WERI-Rb-1 (cell line): ENCODE measurements at regions not wholly inside any gene's neighbourhood (a gene's known extent, or its start where the extent isn't known, plus 50 kb on each side); places are given as distances from the start of the nearest gene placed in this dataset.

Source experiments
- DNase-seq: peaks from one replicate; pipeline ENCODE4 v3.0.0-alpha.2; 2020
- H3K27ac ChIP-seq: fragments of 250-450 bp; sonication (Bioruptor Pico); 2 replicates; pipeline ENCODE4 v1.5.1; 2020; ENCODE audit warnings: mild to moderate bottlenecking, moderate library complexity
- H3K27me3 ChIP-seq: fragments of 250-450 bp; sonication (Bioruptor Pico); 2 replicates; pipeline ENCODE4 v1.5.1; 2021; ENCODE audit warnings: mild to moderate bottlenecking, low read depth, moderate library complexity; ENCODE audit not compliant: insufficient read depth, severe bottlenecking
- H3K36me3 ChIP-seq: fragments of 250-450 bp; sonication (Bioruptor Pico); 2 replicates; pipeline ENCODE4 v1.5.1; 2020; ENCODE audit warnings: mild to moderate bottlenecking, moderate library complexity
- H3K4me3 ChIP-seq: 2 replicates; pipeline ENCODE4 v1.5.1; 2011; ENCODE audit warnings: low read depth, mild to moderate bottlenecking, control low read depth, low read length
- H3K9me3 ChIP-seq: fragments of 250-450 bp; sonication (Bioruptor Pico); 2 replicates; pipeline ENCODE4 v1.5.1; 2021; ENCODE audit warnings: mild to moderate bottlenecking, moderate library complexity; ENCODE audit not compliant: severe bottlenecking
- TF ChIP-seq, protein P1 (sequence below): IDR thresholded peaks from 2 replicates; pipeline ENCODE4 v1.5.1; 2011; ENCODE audit warnings: low read depth, mild to moderate bottlenecking, control low read depth, inconsistent platforms, low read length

DNA sequence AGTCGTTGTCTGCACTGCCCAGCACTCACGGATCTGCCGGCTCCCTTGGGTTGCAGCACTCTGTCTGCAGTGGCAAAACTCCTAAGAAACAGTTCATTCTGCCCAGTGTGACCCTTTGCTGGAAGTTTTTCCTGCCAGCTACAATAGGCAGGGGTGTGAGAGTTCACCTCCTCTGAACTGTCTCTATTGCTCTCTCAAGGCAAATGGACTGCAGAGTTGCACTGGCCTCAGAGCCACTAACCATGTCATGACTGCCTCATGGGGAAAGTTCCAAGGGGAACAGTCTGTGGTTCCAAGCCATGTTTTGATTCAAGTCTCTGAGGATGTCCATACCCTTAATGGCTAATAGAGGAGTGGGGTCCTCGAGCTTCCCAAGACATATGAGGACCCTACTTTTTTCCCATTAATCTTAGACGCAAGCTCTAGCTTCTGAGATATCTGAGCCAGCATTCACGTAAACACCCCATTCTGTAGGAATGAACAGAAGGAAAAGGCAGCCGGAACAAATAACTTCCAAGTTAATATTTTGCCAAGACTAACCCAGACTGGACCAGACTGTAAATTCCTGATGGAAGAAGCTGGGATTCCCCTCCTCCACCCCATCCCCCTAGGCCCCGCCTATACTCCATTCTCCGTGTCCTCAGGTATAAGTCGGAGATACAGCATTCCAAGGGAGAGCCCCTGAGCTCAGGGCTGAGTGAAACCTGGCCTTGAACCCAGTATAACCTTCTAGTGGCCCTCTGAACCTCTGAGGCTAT lies 93.8 kb upstream of the AKT3 start:
- H3K9me3 ChIP-seq = peaks cover 3% of the 10 kb centered on the region
- H3K27ac ChIP-seq = no peak overlapping the region
- TF ChIP-seq, protein P1, sequence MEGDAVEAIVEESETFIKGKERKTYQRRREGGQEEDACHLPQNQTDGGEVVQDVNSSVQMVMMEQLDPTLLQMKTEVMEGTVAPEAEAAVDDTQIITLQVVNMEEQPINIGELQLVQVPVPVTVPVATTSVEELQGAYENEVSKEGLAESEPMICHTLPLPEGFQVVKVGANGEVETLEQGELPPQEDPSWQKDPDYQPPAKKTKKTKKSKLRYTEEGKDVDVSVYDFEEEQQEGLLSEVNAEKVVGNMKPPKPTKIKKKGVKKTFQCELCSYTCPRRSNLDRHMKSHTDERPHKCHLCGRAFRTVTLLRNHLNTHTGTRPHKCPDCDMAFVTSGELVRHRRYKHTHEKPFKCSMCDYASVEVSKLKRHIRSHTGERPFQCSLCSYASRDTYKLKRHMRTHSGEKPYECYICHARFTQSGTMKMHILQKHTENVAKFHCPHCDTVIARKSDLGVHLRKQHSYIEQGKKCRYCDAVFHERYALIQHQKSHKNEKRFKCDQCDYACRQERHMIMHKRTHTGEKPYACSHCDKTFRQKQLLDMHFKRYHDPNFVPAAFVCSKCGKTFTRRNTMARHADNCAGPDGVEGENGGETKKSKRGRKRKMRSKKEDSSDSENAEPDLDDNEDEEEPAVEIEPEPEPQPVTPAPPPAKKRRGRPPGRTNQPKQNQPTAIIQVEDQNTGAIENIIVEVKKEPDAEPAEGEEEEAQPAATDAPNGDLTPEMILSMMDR = no peak
- H3K4me3 ChIP-seq = no peak overlapping the region
- no peaks in the 10 kb centered on the region for H3K36me3 ChIP-seq
- no peaks in the 10 kb centered on the region for H3K27me3 ChIP-seq
- no peak for DNase-seq

DNA sequence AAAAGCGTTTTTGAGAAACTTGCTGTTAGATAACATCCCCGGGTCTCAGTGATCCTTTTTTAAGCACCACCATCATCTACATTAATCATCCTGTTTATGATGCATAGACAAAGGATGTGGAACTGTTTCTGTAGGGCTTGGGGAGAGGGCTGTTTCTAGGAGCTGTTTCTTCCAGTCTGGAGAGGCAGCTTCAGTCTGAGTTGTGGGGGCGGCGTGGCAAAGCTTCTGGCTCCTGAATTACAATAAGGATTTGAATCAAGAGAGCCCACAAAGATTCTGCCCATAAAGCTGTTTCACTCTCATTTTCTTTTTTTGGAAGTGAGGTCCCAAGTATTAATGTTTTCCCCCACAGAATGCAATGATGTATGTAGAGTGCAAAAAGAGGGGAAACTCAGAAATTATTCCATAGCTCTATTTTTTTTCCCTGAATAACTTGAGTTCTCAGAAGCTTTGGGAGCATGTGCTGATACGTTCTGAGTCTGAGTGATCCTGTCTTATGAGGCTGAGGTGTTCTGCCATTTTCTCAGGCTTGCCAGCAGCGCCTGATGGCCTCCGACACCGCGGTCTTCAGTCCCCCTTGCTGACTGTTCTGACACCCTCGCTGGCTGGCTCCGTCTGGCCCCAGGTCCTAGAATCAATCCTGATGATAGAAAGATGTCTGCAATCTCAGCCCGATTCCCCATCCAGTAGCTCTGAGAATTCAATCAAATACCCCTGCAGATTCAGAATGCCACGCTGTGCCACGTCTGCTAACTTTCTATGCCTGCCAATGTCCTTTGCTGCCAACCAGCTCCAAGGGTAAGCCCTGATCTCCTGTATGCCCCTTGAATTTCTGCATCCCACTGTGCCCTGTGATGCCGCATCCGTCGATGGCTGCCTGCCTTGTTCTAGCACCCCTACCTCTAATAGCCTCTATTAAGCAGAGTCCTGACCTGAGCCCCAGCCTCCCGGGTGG lies 92.4 kb upstream of the AKT3 start:
- H3K27ac ChIP-seq = no peak overlapping the region
- peaks cover 3% of the 10 kb centered on the region for H3K9me3 ChIP-seq
- no peaks in the 10 kb centered on the region for H3K36me3 ChIP-seq
- no peak overlapping the region for H3K4me3 ChIP-seq
- DNase-seq = no peak
- TF ChIP-seq, protein P1 = no peak
- H3K27me3 ChIP-seq = no peaks in the 10 kb centered on the region

DNA sequence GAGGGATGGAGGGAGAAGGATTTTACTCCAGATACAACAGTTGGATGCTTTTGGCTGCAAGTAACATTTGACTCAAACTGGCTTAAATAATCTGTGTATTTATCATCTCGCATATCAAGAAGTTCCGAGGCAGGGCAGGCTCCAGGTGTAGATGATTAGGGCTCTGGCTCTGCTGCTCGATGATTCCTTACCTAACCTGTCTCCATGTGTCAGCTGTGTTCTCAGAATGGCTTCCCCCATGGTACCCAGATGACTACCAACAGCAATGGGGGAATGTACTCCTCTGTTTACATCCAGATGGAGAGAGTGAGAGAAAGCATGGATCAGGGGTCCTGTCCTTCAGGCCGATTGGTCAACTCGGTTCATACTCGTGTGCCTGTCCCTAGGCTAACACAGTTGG lies 90.4 kb upstream of the AKT3 start:
- H3K9me3 ChIP-seq = no peaks in the 10 kb centered on the region
- H3K27ac ChIP-seq = no peak overlapping the region
- no peak overlapping the region for H3K4me3 ChIP-seq
- TF ChIP-seq, protein P1 = no peak
- H3K36me3 ChIP-seq = no peaks in the 10 kb centered on the region
- no peak for DNase-seq
- no peaks in the 10 kb centered on the region for H3K27me3 ChIP-seq

DNA sequence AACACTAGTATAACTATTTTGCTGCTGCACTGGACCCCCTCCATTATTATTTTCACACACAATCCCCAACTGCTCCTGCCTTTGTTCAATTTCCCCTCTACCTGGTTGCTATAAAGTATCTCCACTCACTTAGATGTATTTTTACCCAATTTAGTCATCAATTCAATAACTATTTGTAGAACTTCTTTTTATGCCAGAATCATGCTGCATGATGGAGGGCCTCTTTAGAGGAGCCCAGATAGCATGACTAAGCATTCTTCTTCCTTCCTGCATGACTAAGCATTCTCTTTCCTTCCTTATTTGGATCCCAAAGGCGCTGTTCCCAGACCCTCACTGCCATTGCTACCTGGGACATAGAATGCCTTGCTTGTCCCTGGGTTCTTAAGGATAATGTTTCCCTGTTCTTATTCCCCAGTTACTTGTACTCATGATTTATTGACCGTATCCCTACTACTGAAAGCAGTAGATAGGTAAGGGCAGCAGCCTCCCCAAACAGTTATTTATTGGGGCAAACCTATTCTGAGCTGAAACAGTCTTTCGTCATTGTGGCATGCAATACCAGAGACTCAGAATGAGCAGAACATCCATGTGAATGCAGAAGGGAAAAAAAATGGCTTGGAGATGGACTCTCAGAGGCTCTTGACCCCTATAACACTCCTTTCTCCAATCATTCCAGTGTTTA lies 89.3 kb upstream of the AKT3 start:
- no peak for DNase-seq
- no peaks in the 10 kb centered on the region for H3K36me3 ChIP-seq
- TF ChIP-seq, protein P1 = no peak
- H3K27ac ChIP-seq = no peak overlapping the region
- H3K4me3 ChIP-seq = no peak overlapping the region
- no peaks in the 10 kb centered on the region for H3K27me3 ChIP-seq
- peaks cover 6% of the 10 kb centered on the region for H3K9me3 ChIP-seq

DNA sequence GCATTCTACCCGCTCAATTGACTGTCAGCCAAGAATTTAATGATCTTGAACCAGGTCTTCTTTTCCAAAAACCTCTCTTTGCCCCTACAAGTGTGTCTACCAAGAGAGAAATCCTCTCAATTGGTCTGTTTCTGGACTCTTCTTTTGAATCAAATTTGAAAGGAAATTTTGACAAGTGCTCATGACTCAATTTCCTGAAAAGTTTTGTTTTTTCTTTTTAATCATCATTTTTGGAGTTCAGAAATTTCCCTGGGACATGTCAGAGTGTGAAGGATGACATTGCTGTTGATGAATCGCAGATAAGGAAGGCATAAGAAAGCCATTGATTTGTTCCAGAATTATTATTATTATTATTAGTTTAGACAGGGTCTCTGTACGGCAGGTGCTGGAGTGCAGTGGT lies 88.2 kb upstream of the AKT3 start:
- TF ChIP-seq, protein P1 = no peak
- Histone ChIP-seq H3K27me3 (no peaks in the 10 kb centered on the region), H3K4me3 (no peak overlapping the region), H3K36me3 (no peaks in the 10 kb centered on the region), H3K9me3 (peaks cover 8% of the 10 kb centered on the region), H3K27ac (no peak overlapping the region)
- no peak for DNase-seq
